ENCODE measurements at regions not wholly inside any gene's neighbourhood (a gene's known extent, or its start where the extent isn't known, plus 50 kb on each side); places are given as distances from the start of the nearest gene placed in this dataset.

DNA sequence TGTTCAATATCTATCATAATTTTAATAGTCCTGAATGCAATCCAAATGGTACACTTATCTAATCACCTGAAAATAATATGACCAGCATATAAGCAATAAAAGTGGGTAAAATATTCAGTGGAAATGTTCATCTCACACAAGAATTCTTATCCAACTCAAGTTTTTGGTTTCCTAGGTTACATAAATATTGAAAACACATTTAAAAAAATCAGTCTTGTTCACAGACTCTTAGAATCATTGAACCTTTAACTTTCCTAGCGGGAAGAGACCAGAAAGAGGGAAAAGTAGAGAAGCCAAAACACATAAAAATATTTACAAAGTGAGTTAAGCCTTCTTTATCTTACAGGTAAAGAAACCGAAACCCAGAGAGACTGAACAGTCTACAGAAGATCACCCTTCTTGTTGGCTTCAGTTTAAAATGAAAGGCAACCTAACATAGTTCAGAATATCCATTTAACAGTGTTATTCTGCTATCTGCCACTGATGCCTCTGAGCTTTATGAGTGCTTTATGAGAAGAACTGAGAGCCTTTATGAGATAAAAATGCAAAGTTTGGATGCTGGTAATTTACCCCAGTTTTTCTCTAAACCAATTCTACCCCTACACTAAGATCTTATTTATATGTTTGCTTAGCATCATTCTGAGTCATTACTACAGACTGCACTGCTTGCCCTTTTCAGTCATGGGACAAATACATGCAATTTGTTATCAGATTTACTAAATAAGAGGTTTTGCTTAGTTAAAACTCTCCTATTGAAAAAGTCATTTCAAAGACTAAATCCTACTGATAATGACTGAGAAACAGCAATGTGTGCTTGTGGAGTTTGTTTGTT, 453.3 kb upstream of the INTU start:
- CTCF ChIA-PET = no interaction called here
- no peak overlapping the region for H3K4me2 ChIP-seq (replicated peaks; ENCODE audit: low read depth, low read length, poor library complexity, severe bottlenecking)
- H3K9ac ChIP-seq (ENCODE audit: low read length) = no peak overlapping the region
- H3K9me3 ChIP-seq (ENCODE audit: control extremely low read depth in 1 of 3, control insufficient read depth in 2 of 3, insufficient read depth in 1 of 3, low read length in 2 of 3) = peaks cover 0 to 3% (median 0%) of the 10 kb centered on the region in 3 donors
- H3K36me3 ChIP-seq (replicated peaks in 1 of 2; ENCODE audit: control extremely low read depth in 1 of 2, control insufficient read depth in 1 of 2, extremely low read depth in 1 of 2, insufficient read depth in 2 of 2, low read length in 1 of 2) = no peaks in the 10 kb centered on the region
- DNase-seq = no peak
- H3K27me3 Mint-ChIP-seq = no peaks in the 10 kb centered on the region
- H2AFZ ChIP-seq (ENCODE audit: insufficient read depth, low read depth, low read length, poor library complexity, severe bottlenecking) = no peak overlapping the region
- H3K4me1 ChIP-seq (ENCODE audit: control insufficient read depth in 2 of 2, insufficient read depth in 2 of 2, low read length in 2 of 2) = no peaks in the 10 kb centered on the region
- no peak overlapping the region for H3K4me3 ChIP-seq (ENCODE audit: control extremely low read depth in 1 of 5, extremely low read depth in 1 of 5, insufficient read depth in 1 of 5, low read depth in 2 of 5, low read length in 4 of 5)
- no peak for TF ChIP-seq EZH2 (IDR thresholded peaks at IDR 0.05; ENCODE audit: borderline replicate concordance, insufficient read depth, low read depth, low read length, poor library complexity, severe bottlenecking)
- TF ChIP-seq, protein P1, sequence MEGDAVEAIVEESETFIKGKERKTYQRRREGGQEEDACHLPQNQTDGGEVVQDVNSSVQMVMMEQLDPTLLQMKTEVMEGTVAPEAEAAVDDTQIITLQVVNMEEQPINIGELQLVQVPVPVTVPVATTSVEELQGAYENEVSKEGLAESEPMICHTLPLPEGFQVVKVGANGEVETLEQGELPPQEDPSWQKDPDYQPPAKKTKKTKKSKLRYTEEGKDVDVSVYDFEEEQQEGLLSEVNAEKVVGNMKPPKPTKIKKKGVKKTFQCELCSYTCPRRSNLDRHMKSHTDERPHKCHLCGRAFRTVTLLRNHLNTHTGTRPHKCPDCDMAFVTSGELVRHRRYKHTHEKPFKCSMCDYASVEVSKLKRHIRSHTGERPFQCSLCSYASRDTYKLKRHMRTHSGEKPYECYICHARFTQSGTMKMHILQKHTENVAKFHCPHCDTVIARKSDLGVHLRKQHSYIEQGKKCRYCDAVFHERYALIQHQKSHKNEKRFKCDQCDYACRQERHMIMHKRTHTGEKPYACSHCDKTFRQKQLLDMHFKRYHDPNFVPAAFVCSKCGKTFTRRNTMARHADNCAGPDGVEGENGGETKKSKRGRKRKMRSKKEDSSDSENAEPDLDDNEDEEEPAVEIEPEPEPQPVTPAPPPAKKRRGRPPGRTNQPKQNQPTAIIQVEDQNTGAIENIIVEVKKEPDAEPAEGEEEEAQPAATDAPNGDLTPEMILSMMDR (IDR thresholded peaks at IDR 0.05) = no peak
- POLR2A ChIA-PET = no interaction called here
- intact Hi-C loops (cut with micrococcal nuclease) = no loop called here
- no peaks in the 10 kb centered on the region for H3K4me1 Mint-ChIP-seq
- H3K27me3 ChIP-seq (replicated peaks in 1 of 4; ENCODE audit: control extremely low read depth in 1 of 4, control insufficient read depth in 3 of 4, insufficient read depth in 4 of 4, low read length in 3 of 4) = no peaks in the 10 kb centered on the region
- H3K4me3 Mint-ChIP-seq = no peak overlapping the region
- H3K9me3 Mint-ChIP-seq (ENCODE audit: insufficient read depth) = peaks cover 4% of the 10 kb centered on the region
- ATAC-seq (ENCODE audit: low read depth) = no peak
- H4K20me1 ChIP-seq (ENCODE audit: control insufficient read depth, insufficient read depth, low read length, poor library complexity, severe bottlenecking) = no peaks in the 10 kb centered on the region
- H3K27ac ChIP-seq (ENCODE audit: low read length in 2 of 2) = no peak overlapping the region
- WGBS (ENCODE audit: insufficient coverage) = no CpG with 5 or more reads among the region's 2 CpGs
- H3K27ac Mint-ChIP-seq = no peak overlapping the region
- no peaks in the 10 kb centered on the region for H3K79me2 ChIP-seq (ENCODE audit: control insufficient read depth, insufficient read depth, low read length)

DNA sequence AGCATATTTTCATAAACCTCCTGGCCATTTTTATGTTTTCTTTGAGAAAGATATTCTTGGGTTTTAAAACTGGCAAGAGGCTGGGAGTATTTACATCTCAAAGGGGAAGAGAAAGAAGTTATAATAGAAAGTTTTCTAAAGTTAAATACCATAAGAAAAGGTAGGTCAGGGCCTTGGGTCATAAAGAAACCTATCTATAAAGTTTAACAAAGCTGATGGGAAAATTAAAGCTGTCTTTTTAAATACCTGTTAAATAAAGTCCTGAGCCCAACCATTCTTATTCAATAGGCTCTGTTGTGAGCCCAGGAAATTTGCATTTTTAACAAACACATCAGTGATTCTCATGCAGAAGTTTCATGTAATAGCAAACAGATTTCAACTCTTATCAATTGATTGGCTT, 451.8 kb upstream of the INTU start:
- Histone ChIP-seq H3K27me3 (replicated peaks in 1 of 4; ENCODE audit: control extremely low read depth in 1 of 4, control insufficient read depth in 3 of 4, insufficient read depth in 4 of 4, low read length in 3 of 4) (no peaks in the 10 kb centered on the region), H4K20me1 (ENCODE audit: control insufficient read depth, insufficient read depth, low read length, poor library complexity, severe bottlenecking) (no peaks in the 10 kb centered on the region), H3K27ac (ENCODE audit: low read length in 2 of 2) (no peak overlapping the region), H3K36me3 (replicated peaks in 1 of 2; ENCODE audit: control extremely low read depth in 1 of 2, control insufficient read depth in 1 of 2, extremely low read depth in 1 of 2, insufficient read depth in 2 of 2, low read length in 1 of 2) (no peaks in the 10 kb centered on the region), H2AFZ (ENCODE audit: insufficient read depth, low read depth, low read length, poor library complexity, severe bottlenecking) (no peak overlapping the region), H3K4me2 (replicated peaks; ENCODE audit: low read depth, low read length, poor library complexity, severe bottlenecking) (no peak overlapping the region), H3K4me3 (ENCODE audit: control extremely low read depth in 1 of 5, extremely low read depth in 1 of 5, insufficient read depth in 1 of 5, low read depth in 2 of 5, low read length in 4 of 5) (no peak overlapping the region), H3K9me3 (ENCODE audit: control extremely low read depth in 1 of 3, control insufficient read depth in 2 of 3, insufficient read depth in 1 of 3, low read length in 2 of 3) (peaks cover 0 to 8% (median 0%) of the 10 kb centered on the region in 3 donors), H3K9ac (ENCODE audit: low read length) (no peak overlapping the region), H3K4me1 (ENCODE audit: control insufficient read depth in 2 of 2, insufficient read depth in 2 of 2, low read length in 2 of 2) (no peaks in the 10 kb centered on the region), H3K79me2 (ENCODE audit: control insufficient read depth, insufficient read depth, low read length) (no peaks in the 10 kb centered on the region)
- H3K27ac Mint-ChIP-seq = no peak overlapping the region
- DNase-seq (no peak), ATAC-seq (ENCODE audit: low read depth) (no peak)
- no peaks in the 10 kb centered on the region for H3K4me1 Mint-ChIP-seq
- ChIA-PET POLR2A (no interaction called here), CTCF (no interaction called here)
- no peak overlapping the region for H3K4me3 Mint-ChIP-seq
- H3K27me3 Mint-ChIP-seq = no peaks in the 10 kb centered on the region
- intact Hi-C loops (cut with micrococcal nuclease) = no loop called here
- peaks cover 2% of the 10 kb centered on the region for H3K9me3 Mint-ChIP-seq (ENCODE audit: insufficient read depth)
- TF ChIP-seq EZH2 (IDR thresholded peaks at IDR 0.05; ENCODE audit: borderline replicate concordance, insufficient read depth, low read depth, low read length, poor library complexity, severe bottlenecking) = no peak

Measured in B cell (primary cell).